ENCODE measurements at regions not wholly inside any gene's neighbourhood (a gene's known extent, or its start where the extent isn't known, plus 50 kb on each side); places are given as distances from the start of the nearest gene placed in this dataset.

- Histone ChIP-seq H4K91ac (replicated peaks; ENCODE audit: insufficient read length, low read length) (no peak overlapping the region), H4K5ac (ENCODE audit: insufficient read length, low read depth, low read length) (no peak overlapping the region), H3K27ac (ENCODE audit: low read depth, low read length) (no peak overlapping the region), H3K9me3 (ENCODE audit: insufficient read depth in 2 of 2, low read depth in 1 of 2, low read length in 1 of 2) (no peaks in the 10 kb centered on the region), H3K27me3 (replicated peaks in 1 of 4; ENCODE audit: control insufficient read depth in 3 of 4, extremely low read depth in 1 of 4, insufficient read depth in 3 of 4, low read length in 3 of 4) (no peaks in the 10 kb centered on the region), H4K20me1 (replicated peaks in 1 of 2; ENCODE audit: control insufficient read depth in 1 of 2, insufficient read depth in 2 of 2, low read length in 2 of 2) (no peaks in the 10 kb centered on the region), H3K18ac (ENCODE audit: extremely low read depth, low read length) (no peak overlapping the region), H3K23me2 (ENCODE audit: low read depth, low read length) (no peaks in the 10 kb centered on the region), H3K23ac (ENCODE audit: insufficient read length) (no peak overlapping the region), H3K14ac (ENCODE audit: insufficient read length) (no peak overlapping the region), H3K79me1 (ENCODE audit: low read depth, low read length) (no peaks in the 10 kb centered on the region), H4K8ac (ENCODE audit: extremely low read depth, insufficient read depth, low read length) (no peak overlapping the region), H3K36me3 (ENCODE audit: control insufficient read depth in 2 of 4, insufficient read depth in 4 of 4, low read length in 3 of 4) (no peaks in the 10 kb centered on the region), H3K56ac (replicated peaks; ENCODE audit: insufficient read length, low read depth, low read length) (no peak overlapping the region), H3K9ac (replicated peaks in 1 of 4; ENCODE audit: extremely low read depth in 1 of 4, low read depth in 3 of 4, low read length in 3 of 4) (no peak overlapping the region), H3K79me2 (ENCODE audit: control insufficient read depth in 1 of 2, insufficient read depth in 2 of 2, low read length in 2 of 2) (no peaks in the 10 kb centered on the region), H2BK20ac (ENCODE audit: low read length) (no peak overlapping the region), H2BK15ac (ENCODE audit: low read length) (no peak overlapping the region), H2BK120ac (replicated peaks; ENCODE audit: low read depth, low read length) (no peak overlapping the region), H3K4me2 (ENCODE audit: insufficient read depth in 1 of 2, low read depth in 2 of 2, low read length in 2 of 2) (no peak overlapping the region), H3K4me3 (ENCODE audit: extremely low read depth in 1 of 4, insufficient read depth in 2 of 4, low read depth in 3 of 4, low read length in 4 of 4) (no peak overlapping the region), H3K4me1 (replicated peaks in 1 of 4; ENCODE audit: control insufficient read depth in 3 of 4, insufficient read depth in 4 of 4, low read length in 3 of 4) (no peaks in the 10 kb centered on the region), H2AFZ (ENCODE audit: low read length) (no peak overlapping the region), H2BK12ac (ENCODE audit: low read depth, low read length) (no peak overlapping the region), H2BK5ac (ENCODE audit: low read depth, low read length) (no peak overlapping the region), H2AK5ac (ENCODE audit: low read depth, low read length) (no peak overlapping the region), H3K4ac (replicated peaks; ENCODE audit: insufficient read length, low read depth, low read length) (no peak overlapping the region)
- FAIRE-seq (no peak), DNase-seq (ENCODE audit: low read depth in 1 of 2, low spot score in 2 of 2) (no peak)
- ChIA-PET CTCF (ENCODE audit: partially characterized antibody) (interaction anchor here (0.7 kb wide), 1 partner anchor 737 kb away, joined by 3 read pairs; no protein-coding TSS in a partner anchor), POLR2A (ENCODE audit: partially characterized antibody) (no interaction called here)
- WGBS, 2 experiments (ENCODE audit: extremely low coverage in 1 of 2, insufficient coverage in 1 of 2, insufficient read length in 1 of 2, insufficient replicate concordance in 2 of 2, low coverage in 1 of 2, low lambda C conversion rate in 2 of 2, missing lambda C conversion rate in 1 of 2), result 99 to 100% methylated on average over 1 to 2 of the region's 2 CpGs
- TF ChIP-seq ATF2 (IDR thresholded peaks at IDR 0.05; ENCODE audit: low read length) (no peak), ATF3 (IDR thresholded peaks at IDR 0.05; ENCODE audit: insufficient read depth, low read depth, low read length) (no peak)
Measured at GRCh38 chr4:59258002-59258401, 1942.1 kb upstream of the ADGRL3 start.
